ENCODE measurements at regions not wholly inside any gene's neighbourhood (a gene's known extent, or its start where the extent isn't known, plus 50 kb on each side); places are given as distances from the start of the nearest gene placed in this dataset.
"Not testable (repeated sequence)": the region's sequence is repeated elsewhere in the genome, so short reads cannot be mapped to it uniquely, and the experiment has no call there.

DNA sequence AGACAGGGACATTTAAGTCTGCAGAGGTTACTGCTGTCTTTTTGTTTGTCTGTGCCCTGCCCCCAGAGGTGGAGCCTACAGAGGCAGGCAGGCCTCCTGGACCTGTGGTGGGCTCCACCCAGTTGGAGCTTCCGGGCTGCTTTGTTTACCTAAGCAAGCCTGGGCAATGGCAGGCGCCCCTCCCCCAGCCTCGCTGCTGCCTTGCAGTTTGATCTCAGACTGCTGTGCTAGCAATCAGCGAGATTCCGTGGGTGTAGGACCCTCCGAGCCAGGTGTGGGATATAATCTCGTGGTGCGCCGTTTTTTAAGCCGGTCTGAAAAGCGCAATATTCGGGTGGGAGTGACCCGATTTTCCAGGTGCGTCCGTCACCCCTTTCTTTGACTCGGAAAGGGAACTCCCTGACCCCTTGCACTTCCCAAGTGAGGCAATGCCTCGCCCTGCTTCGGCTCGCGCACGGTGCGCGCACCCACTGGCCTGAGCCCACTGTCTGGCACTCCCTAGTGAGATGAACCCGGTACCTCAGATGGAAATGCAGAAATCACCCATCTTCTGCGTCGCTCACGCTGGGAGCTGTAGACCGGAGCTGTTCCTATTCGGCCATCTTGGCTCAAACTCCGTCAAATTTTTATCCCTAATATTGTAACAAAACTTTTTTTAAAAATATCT lies 101.2 kb upstream of the CPHXL start:
- ATAC-seq (ENCODE audit: poor library complexity); intact Hi-C loops (cut with DNase I): not testable (repeated sequence)

GRCh38 chr16:75833385-75833784 lies 107.1 kb upstream of the CPHXL start:
- ATAC-seq (ENCODE audit: poor library complexity); DNase-seq; intact Hi-C loops (cut with DNase I): not testable (repeated sequence)

More for the DNA sequence above, 101.2 kb upstream of the CPHXL start:
- DNase-seq: not testable (repeated sequence)

DNA sequence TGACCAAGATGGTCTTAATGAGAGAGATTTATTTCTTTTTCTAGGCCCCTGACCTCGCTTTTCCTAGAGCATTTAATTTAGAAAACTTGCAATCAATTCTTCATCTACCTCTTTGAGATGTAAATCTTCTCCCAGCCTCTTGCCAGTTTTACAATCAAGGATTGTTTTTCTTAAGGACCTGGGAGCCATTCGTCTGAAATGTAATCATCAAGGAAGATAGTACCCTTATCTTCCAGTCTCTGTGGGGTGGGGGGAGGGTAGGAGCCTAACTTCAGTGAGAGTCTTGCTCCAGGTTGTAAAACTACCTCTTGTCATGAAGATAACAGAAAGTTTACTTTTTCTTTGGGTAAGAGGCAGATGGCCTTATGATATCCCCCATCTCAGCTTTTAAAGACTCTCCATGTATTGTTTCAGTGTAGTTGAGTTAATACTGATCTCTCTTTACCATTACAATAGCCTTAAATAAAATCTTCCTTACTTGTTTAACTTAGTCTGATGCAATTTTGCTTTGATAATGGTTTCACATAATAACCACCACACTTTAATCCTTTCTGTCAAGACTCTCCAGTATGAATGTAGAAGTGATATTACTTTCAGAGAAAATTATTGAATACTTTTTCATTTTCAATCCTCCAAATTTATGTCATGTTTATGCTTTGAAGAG lies 110.2 kb upstream of the CPHXL start:
- DNase-seq (no peak), ATAC-seq (ENCODE audit: poor library complexity) (no peak)
- intact Hi-C loops (cut with DNase I): no loop called here

- intact Hi-C loops (cut with DNase I): no loop called here
- DNase-seq: no peak
- ATAC-seq (ENCODE audit: poor library complexity): no peak
These were observed 111.0 kb upstream of the CPHXL start for GRCh38 chr16:75837264-75837663.

DNA sequence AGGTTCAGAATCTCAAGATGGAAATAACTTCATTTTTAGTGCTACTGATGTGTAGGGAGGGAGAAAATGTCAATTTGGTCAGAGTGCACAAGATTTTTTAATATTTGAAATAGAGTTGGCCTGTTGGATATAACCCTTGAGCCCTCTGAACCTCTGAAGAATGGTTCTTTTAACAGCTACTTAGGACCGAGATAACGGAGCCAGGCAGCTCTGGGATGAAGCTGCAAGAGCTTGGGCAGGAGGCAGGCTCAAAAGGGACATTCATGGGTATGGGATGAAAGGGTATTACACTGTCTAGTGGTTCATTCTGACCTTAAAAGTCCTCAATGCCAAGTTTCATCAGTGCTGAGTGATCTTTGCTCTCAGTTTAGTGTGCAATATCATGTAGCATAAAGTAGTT lies 111.4 kb upstream of the CPHXL start:
- intact Hi-C loops (cut with DNase I): no loop called here
- DNase-seq (no peak), ATAC-seq (ENCODE audit: poor library complexity) (no peak)

GRCh38 chr16:75841517-75841916 lies 115.2 kb upstream of the CPHXL start:
- ATAC-seq (ENCODE audit: poor library complexity): no peak

GRCh38 chr16:75847172-75847571 lies 120.9 kb upstream of the CPHXL start:
- intact Hi-C loops (cut with DNase I): no loop called here
- DNase-seq (no peak), ATAC-seq (ENCODE audit: poor library complexity) (no peak)

More at GRCh38 chr16:75841517-75841916, 115.2 kb upstream of the CPHXL start:
- DNase-seq: no peak
- intact Hi-C loops (cut with DNase I): no loop called here

GRCh38 chr16:75854152-75854551 lies 127.9 kb upstream of the CPHXL start:
- DNase-seq (no peak), ATAC-seq (ENCODE audit: poor library complexity) (no peak)

DNA sequence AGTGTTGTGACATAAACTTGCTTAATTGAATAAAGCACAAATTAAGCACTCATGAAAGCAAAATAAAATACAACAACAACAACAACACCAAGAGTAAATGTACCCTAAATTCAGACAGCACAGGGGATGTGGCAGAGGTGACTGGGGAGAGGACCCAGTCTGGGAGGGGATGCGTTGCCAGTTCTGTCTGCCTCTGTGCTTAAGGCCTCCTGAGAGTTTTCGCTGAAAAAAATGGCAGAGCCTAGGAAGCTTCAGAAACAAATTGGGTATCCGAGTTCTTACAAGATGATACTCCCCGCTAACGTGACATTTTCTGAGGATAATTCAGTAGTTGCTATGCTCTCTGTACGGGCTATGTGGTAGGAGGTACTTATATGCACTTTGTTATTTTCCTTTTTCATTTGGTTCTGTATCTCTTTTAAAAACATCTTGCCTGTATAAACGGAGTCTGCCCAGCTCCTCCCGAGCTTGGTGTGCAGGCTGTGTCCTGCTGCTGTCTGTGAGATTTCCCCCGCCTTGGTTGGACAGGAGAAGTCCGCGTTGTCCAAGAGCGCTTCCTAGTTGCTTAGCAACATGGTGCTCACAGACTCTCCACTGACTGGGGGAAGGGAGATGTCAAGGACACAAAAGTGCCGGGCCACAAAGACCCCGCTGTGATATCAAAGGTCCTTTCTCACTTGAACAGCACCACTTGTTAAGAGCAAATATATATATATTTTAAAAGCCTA lies 134.2 kb upstream of the CPHXL start:
- DNase-seq: no peak
- intact Hi-C loops (cut with DNase I): no loop called here
- no peak for ATAC-seq (ENCODE audit: poor library complexity)

More at GRCh38 chr16:75854152-75854551, 127.9 kb upstream of the CPHXL start:
- intact Hi-C loops (cut with DNase I): no loop called here

GRCh38 chr16:75861311-75862097 lies 135.2 kb upstream of the CPHXL start:
- ATAC-seq (ENCODE audit: poor library complexity) (no peak), DNase-seq (no peak)
- intact Hi-C loops (cut with DNase I): no loop called here

DNA sequence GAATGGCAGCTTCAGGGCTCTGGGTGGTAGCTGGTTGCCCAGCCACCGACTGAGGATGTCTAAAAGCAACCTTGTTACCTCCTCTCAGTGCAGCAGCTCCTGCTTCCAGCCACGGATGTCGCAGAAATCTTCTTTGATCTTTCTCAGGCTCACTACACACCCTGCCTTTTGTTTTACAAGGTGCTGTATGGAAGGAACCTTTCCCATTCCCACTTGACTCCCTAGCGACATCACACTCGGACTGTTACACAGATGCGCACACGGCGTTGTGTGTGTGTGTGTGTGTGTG lies 135.8 kb upstream of the CPHXL start:
- intact Hi-C loops (cut with DNase I): no loop called here
- ATAC-seq (ENCODE audit: poor library complexity): no peak

DNA sequence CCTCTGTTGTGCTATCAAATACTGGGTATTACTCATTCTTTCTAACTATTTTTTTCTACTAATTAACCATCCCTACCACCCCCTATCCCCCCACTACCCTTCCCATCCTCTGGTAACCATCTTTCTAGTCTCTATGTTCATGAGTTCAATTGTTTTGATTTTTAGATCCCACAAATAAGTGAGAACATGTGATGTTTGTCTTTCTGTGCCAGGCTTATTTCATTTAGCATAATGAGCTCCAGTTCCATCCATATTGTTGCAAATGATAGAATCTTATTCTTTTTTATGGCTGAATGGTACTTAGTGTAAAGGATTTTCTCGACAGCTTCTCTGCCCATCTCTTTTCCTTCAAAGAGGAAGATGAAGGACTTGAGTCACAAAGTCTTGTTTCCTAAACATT lies 138.0 kb upstream of the CPHXL start:
- intact Hi-C loops (cut with DNase I): no loop called here
- no peak for DNase-seq
- no peak for ATAC-seq (ENCODE audit: poor library complexity)

More for the DNA sequence above, 135.8 kb upstream of the CPHXL start:
- no peak for DNase-seq

DNA sequence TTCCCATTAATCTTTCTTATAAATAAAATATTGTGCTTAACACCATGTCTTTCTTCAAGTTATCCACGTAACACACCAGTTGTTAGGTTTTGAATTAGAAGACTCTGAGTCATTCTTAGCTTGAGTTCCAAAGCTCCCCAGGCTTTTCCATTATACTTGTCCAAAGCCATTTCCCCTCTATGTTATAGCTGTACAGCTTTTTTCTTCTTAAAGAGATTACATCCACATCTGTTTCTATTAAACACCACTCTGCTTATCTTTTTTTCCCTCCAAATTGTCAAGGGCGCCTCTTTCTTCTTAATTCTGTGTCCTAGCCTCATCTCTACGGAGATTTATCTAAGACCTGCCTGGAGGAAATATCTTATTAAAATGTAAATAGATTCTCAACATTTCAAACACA lies 139.4 kb upstream of the CPHXL start:
- no peak for ATAC-seq (ENCODE audit: poor library complexity)
- no peak for DNase-seq
- intact Hi-C loops (cut with DNase I): no loop called here

DNA sequence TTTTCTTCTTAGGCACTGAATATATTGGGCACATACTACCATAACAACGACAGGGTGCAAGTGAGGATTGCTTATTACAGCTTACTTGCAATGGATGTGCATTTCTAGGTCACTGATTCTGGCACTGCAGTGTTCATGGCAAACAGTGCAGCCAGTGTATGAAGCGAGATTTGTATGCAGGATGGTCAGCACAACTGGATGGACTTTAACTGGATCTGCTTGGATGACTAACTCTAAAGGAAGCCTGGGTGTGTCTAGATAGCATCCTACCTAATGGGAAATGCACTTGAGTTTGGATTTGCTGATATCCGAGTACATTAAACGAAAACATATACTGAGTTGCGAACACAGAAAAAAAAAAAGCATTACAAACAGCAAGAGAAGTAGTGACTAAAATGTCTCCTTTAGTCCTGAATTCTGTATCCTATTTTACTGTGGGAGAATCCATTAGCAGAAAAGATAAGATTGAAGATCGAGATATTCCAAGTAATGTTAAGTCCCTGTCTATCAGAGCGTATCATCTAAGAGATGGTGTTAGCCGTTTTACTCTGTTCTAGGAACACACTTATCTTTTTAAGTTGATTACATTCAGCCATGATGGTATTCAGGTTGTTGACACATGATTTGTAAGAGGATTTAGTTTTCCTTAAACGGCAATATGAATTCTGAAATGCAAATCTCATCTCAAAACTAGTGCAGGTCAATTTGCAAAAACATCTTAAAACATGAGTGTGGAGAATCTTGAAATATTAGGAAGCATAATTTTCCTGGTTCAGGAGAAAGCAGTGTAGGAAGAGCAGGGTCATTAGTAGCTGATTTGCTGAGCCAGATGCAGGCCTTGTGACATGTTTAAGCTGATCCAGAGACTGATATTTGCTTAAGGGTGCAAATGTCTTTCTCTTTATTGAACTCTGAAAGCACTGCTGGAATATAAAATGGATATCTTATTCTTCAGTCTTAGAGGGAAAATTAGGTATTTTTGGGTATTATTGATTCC lies 142.6 kb upstream of the CPHXL start:
- ATAC-seq (ENCODE audit: poor library complexity) (no peak), DNase-seq (no peak)
- intact Hi-C loops (cut with DNase I): no loop called here

DNA sequence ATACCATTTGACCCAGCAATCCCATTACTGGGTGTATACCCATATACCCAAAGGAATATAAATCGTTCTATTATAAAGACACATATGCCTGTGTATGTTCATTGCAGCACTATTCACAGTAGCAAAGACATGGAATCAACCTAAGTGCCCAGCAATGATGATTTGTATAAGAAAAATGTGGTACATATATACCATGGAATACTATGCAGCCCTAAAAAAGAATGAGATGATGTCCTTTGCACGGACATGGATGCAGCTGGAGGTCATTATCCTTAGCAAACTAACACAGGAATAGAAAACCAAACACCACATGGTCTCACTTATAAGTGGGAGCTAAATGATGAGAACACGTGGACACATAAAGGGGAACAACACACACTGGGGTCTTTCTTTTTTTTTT lies 155.0 kb upstream of the CPHXL start:
- intact Hi-C loops (cut with DNase I); DNase-seq; ATAC-seq (ENCODE audit: poor library complexity): not testable (repeated sequence)

GRCh38 chr16:75899163-75899562 lies 172.9 kb upstream of the CPHXL start:
- intact Hi-C loops (cut with DNase I): no loop called here
- no peak for DNase-seq
- ATAC-seq (ENCODE audit: poor library complexity): no peak

GRCh38 chr16:75908331-75909117 lies 182.2 kb upstream of the CPHXL start:
- DNase-seq (no peak), ATAC-seq (ENCODE audit: poor library complexity) (no peak)
- intact Hi-C loops (cut with DNase I): no loop called here

Measured in Right ventricle myocardium superior (tissue), 1 donor.